ENCODE measurements at regions not wholly inside any gene's neighbourhood (a gene's known extent, or its start where the extent isn't known, plus 50 kb on each side); places are given as distances from the start of the nearest gene placed in this dataset.

DNA sequence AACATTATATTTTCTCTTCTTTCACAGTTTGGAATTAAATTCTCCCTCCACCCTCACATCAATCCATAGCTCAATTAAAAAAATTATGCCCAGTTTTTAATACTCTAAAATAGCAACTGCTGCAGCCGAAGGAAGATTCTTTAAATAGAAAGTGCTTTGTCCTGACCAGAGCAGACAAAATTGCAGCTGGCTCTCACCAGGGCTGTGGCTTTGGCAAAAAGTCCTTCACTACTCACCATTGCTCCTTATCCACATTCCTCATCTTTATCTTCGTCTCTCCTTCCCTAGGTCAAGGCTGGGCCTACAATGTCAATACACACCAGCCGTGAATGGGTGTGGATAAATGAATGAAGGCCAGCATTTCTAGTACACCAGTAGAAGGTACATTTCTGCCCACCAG lies 107.9 kb upstream of the VGLL2 start:
- Histone ChIP-seq H3F3A (ENCODE audit: control insufficient read depth, insufficient read depth) (no peaks in the 10 kb centered on the region), H3K4me3 (ENCODE audit: low read length) (no peak overlapping the region)

DNA sequence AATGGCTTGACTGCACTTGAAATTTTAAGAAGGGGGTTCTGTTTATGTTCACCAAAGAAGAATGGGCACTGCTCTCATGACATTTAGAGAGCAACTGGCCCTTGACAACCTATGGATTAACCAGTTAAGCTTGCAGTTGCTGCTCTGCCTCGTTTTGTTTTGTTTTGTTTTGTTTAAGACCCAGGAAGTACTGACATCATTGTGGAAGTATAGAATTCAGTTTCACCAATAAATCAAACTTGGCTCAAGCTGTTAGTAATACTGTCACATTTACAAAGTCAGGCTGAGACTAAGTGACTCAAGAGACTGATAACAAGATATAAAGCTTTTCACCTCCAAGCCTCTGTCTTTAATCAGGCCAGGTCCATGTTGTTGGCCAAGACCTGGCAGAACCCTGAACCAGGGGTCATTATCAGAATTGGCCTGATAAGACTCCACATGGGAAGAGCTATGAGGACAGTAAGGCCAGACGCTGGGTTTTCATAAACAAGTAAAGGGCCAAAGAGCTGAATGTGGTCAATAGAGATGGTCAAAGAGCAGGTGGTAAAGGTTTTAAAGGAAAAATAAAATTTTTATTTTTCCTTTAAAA lies 99.4 kb upstream of the VGLL2 start:
- no peaks in the 10 kb centered on the region for H3K79me2 ChIP-seq (ENCODE audit: control insufficient read depth, low read length)
- no peaks in the 10 kb centered on the region for H3F3A ChIP-seq (ENCODE audit: control insufficient read depth, insufficient read depth)
- no peak overlapping the region for H3K4me2 ChIP-seq (ENCODE audit: low read length)
- H3K36me3 ChIP-seq (ENCODE audit: control insufficient read depth, low read length), result no peaks in the 10 kb centered on the region
- H3K9me3 ChIP-seq (ENCODE audit: control insufficient read depth, insufficient read depth, low read length), result no peaks in the 10 kb centered on the region
- H4K20me1 ChIP-seq (ENCODE audit: control insufficient read depth, insufficient read depth, low read depth, low read length), result no peaks in the 10 kb centered on the region
- H3K4me1 ChIP-seq (ENCODE audit: control insufficient read depth, low read length), result no peaks in the 10 kb centered on the region
- H3K4me3 ChIP-seq (ENCODE audit: low read length), result no peak overlapping the region
- no peak overlapping the region for H3K27ac ChIP-seq (ENCODE audit: low read depth, low read length)
- H3K9me2 ChIP-seq (replicated peaks; ENCODE audit: control insufficient read depth, low read length), result no peaks in the 10 kb centered on the region
- no peak for TF ChIP-seq EZH2phosphoT487 (IDR thresholded peaks at IDR 0.05; ENCODE audit: borderline replicate concordance, low read length)
- TF ChIP-seq, protein P1, sequence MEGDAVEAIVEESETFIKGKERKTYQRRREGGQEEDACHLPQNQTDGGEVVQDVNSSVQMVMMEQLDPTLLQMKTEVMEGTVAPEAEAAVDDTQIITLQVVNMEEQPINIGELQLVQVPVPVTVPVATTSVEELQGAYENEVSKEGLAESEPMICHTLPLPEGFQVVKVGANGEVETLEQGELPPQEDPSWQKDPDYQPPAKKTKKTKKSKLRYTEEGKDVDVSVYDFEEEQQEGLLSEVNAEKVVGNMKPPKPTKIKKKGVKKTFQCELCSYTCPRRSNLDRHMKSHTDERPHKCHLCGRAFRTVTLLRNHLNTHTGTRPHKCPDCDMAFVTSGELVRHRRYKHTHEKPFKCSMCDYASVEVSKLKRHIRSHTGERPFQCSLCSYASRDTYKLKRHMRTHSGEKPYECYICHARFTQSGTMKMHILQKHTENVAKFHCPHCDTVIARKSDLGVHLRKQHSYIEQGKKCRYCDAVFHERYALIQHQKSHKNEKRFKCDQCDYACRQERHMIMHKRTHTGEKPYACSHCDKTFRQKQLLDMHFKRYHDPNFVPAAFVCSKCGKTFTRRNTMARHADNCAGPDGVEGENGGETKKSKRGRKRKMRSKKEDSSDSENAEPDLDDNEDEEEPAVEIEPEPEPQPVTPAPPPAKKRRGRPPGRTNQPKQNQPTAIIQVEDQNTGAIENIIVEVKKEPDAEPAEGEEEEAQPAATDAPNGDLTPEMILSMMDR (IDR thresholded peaks at IDR 0.05; ENCODE audit: low read depth, low read length, poor library complexity, severe bottlenecking), result no peak
- H3K27me3 ChIP-seq (ENCODE audit: control insufficient read depth, low read length), result no peaks in the 10 kb centered on the region

More for the DNA sequence above, 107.9 kb upstream of the VGLL2 start:
- Histone ChIP-seq H3K36me3 (ENCODE audit: control insufficient read depth, low read length) (no peaks in the 10 kb centered on the region), H3K9me3 (ENCODE audit: control insufficient read depth, insufficient read depth, low read length) (no peaks in the 10 kb centered on the region), H3K4me2 (ENCODE audit: low read length) (no peak overlapping the region), H3K9me2 (replicated peaks; ENCODE audit: control insufficient read depth, low read length) (no peaks in the 10 kb centered on the region), H3K4me1 (ENCODE audit: control insufficient read depth, low read length) (no peaks in the 10 kb centered on the region), H4K20me1 (ENCODE audit: control insufficient read depth, insufficient read depth, low read depth, low read length) (no peaks in the 10 kb centered on the region), H3K27me3 (ENCODE audit: control insufficient read depth, low read length) (no peaks in the 10 kb centered on the region), H3K27ac (ENCODE audit: low read depth, low read length) (no peak overlapping the region), H3K79me2 (ENCODE audit: control insufficient read depth, low read length) (no peaks in the 10 kb centered on the region)
- TF ChIP-seq EZH2phosphoT487 (IDR thresholded peaks at IDR 0.05; ENCODE audit: borderline replicate concordance, low read length), result no peak
- TF ChIP-seq, protein P1 (IDR thresholded peaks at IDR 0.05; ENCODE audit: low read depth, low read length, poor library complexity, severe bottlenecking), result no peak

DNA sequence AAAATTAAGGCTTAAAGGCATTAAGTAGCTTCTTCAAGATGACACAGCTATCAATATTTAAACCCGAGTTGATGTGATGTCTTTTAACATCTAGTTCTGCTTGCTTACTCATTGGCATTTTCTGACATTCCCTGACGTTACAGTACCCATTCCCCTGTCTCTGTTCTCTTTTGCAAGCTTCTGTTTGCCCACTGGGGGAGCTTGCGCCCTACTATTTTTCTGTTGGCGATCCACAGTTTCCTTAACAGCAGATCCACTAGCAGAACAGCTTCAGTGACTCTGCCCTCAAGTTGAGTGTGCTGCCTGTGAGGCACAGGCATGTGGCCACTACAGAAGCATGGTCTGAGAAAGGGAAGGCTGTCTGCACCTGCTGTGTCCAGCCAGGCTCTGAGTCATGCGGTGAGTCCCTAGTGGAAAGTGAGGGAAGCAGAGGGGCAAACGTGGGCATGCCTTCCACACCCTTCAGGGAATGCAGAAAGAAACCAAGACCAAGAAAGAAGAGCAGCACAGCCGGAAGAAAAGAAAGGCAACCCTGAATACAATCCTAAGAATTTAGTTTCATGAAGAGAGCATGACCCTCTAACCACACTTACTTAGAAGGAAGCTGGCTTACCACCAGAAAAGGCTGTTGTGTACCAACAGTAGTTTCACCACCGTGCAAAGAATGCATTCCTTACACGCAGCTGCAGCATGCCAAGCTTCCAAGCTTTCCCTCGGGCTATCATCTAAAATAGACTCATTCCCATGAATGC lies 97.7 kb upstream of the VGLL2 start:
- TF ChIP-seq EZH2phosphoT487 (IDR thresholded peaks at IDR 0.05; ENCODE audit: borderline replicate concordance, low read length), result no peak
- TF ChIP-seq, protein P1 (IDR thresholded peaks at IDR 0.05; ENCODE audit: low read depth, low read length, poor library complexity, severe bottlenecking), result no peak
- Histone ChIP-seq H3K27ac (ENCODE audit: low read depth, low read length) (no peak overlapping the region), H3K9me3 (ENCODE audit: control insufficient read depth, insufficient read depth, low read length) (no peaks in the 10 kb centered on the region), H3K79me2 (ENCODE audit: control insufficient read depth, low read length) (no peaks in the 10 kb centered on the region), H3K36me3 (ENCODE audit: control insufficient read depth, low read length) (no peaks in the 10 kb centered on the region), H3K27me3 (ENCODE audit: control insufficient read depth, low read length) (no peaks in the 10 kb centered on the region), H3F3A (ENCODE audit: control insufficient read depth, insufficient read depth) (no peaks in the 10 kb centered on the region), H4K20me1 (ENCODE audit: control insufficient read depth, insufficient read depth, low read depth, low read length) (no peaks in the 10 kb centered on the region), H3K9me2 (replicated peaks; ENCODE audit: control insufficient read depth, low read length) (no peaks in the 10 kb centered on the region), H3K4me1 (ENCODE audit: control insufficient read depth, low read length) (no peaks in the 10 kb centered on the region), H3K4me2 (ENCODE audit: low read length) (no peak overlapping the region), H3K4me3 (ENCODE audit: low read length) (no peak overlapping the region)
